Upper lobe of left lung (tissue), 4 donors: ENCODE measurements at regions not wholly inside any gene's neighbourhood (a gene's known extent, or its start where the extent isn't known, plus 50 kb on each side); places are given as distances from the start of the nearest gene placed in this dataset.

ENCODE experiments used
- CTCF ChIP-seq, 6 experiments: fragments of 450-650 bp in 4 of 6; fragments of 200-600 bp in 2 of 6; sonication (generic) in 2 of 6; IDR thresholded peaks; one replicate each; pipeline ENCODE4 v1.5.1; 2016 to 2019; ENCODE audit warnings: antibody characterized with exemption in 6 of 6
- POLR2A ChIP-seq, 4 donors: fragments of 450-650 bp; IDR thresholded peaks; one replicate each; pipeline ENCODE4 v1.5.1; 2016 to 2017; ENCODE audit warnings: antibody characterized with exemption in 4 of 4, mild to moderate bottlenecking in 2 of 4
- POLR2AphosphoS5 ChIP-seq, 2 donors: sonication (generic); formaldehyde crosslinking; IDR thresholded peaks; one replicate each; pipeline ENCODE4 v1.5.1; 2017; ENCODE audit warnings: antibody characterized with exemption in 2 of 2

DNA sequence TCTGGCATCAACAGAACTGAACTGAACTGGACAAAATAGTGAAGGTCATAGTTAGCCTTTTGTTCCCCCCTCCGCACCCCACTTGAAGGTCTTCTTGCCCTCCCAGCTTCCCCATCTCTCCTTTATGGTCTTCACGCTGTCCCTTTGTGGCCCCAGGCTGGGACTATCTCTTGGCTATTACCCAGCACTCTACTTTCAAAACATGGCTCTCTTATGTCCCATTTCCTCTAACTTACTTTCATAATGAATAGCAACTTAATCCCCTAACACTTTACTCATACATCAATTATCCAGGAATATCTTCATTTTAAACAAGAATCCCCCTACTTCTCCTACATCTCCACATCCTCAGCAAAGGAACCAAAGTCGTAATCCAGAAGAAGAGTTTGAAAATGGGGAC, 135.3 kb upstream of the ITGB1 start:
- no peak for TF ChIP-seq CTCF (IDR thresholded peaks at IDR 0.05)
- no peak for TF ChIP-seq POLR2AphosphoS5 (IDR thresholded peaks at IDR 0.05)
- TF ChIP-seq POLR2A (IDR thresholded peaks at IDR 0.05): no peak
